Type B pancreatic cell (in vitro differentiated cells): ENCODE measurements at regions not wholly inside any gene's neighbourhood (a gene's known extent, or its start where the extent isn't known, plus 50 kb on each side); places are given as distances from the start of the nearest gene placed in this dataset.

Experiments used
- DNase-seq: peaks from one replicate; pipeline ENCODE4 v3.0.0; 2021; ENCODE audit warnings: mixed read lengths; ENCODE audit not compliant: unreplicated experiment; ENCODE audit errors: extremely low spot score
- H3K27ac Mint-ChIP-seq: 2 replicates; pipeline ENCODE4 v1.8.0; 2021; ENCODE audit warnings: mild to moderate bottlenecking, mixed read lengths
- H3K27me3 Mint-ChIP-seq: 2 replicates; pipeline ENCODE4 v1.8.0; 2021; ENCODE audit warnings: mixed read lengths
- H3K36me3 Mint-ChIP-seq: 2 replicates; pipeline ENCODE4 v1.8.0; 2021; ENCODE audit warnings: mixed read lengths
- H3K4me1 Mint-ChIP-seq: one replicate; pipeline ENCODE4 v1.8.0; 2021; ENCODE audit warnings: mixed read lengths; ENCODE audit not compliant: unreplicated experiment
- H3K4me3 Mint-ChIP-seq: 2 replicates; pipeline ENCODE4 v1.8.0; 2021; ENCODE audit warnings: mild to moderate bottlenecking, mixed read lengths
- H3K9me3 Mint-ChIP-seq: 2 replicates; pipeline ENCODE4 v1.8.0; 2021; ENCODE audit warnings: mixed read lengths
- TF ChIP-seq, protein P1 (sequence below): fragments of 200-600 bp; sonication (generic); conservative IDR thresholded peaks from 2 replicates; pipeline ENCODE4 v1.5.0; 2021; ENCODE audit warnings: antibody characterized with exemption, mild to moderate bottlenecking

DNA sequence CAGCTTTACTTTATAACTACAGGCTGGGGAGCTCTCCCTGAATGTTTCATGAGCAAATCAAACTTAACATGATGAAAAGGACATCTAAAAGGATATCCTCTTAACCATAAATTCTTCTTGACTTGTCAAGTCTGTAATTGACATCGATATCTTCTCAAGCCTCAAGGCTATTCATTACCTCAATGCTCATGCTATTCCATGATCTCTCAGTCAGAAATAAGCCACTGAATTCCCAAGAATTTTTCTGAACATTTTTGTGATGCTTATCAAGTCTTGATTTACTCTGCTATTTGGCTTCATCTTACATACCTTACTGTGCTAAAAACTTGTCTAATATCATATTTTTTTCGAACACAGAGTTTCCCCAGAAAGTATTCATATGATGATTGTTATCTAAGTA is 433.4 kb downstream of the PDGFC start:
- Mint-ChIP-seq H3K27me3 (peaks cover 6% of the 10 kb centered on the region), H3K27ac (no peak overlapping the region), H3K4me3 (no peak overlapping the region), H3K36me3 (peaks cover 9% of the 10 kb centered on the region), H3K4me1 (no peaks in the 10 kb centered on the region), H3K9me3 (peaks cover 7% of the 10 kb centered on the region)
- TF ChIP-seq, protein P1, sequence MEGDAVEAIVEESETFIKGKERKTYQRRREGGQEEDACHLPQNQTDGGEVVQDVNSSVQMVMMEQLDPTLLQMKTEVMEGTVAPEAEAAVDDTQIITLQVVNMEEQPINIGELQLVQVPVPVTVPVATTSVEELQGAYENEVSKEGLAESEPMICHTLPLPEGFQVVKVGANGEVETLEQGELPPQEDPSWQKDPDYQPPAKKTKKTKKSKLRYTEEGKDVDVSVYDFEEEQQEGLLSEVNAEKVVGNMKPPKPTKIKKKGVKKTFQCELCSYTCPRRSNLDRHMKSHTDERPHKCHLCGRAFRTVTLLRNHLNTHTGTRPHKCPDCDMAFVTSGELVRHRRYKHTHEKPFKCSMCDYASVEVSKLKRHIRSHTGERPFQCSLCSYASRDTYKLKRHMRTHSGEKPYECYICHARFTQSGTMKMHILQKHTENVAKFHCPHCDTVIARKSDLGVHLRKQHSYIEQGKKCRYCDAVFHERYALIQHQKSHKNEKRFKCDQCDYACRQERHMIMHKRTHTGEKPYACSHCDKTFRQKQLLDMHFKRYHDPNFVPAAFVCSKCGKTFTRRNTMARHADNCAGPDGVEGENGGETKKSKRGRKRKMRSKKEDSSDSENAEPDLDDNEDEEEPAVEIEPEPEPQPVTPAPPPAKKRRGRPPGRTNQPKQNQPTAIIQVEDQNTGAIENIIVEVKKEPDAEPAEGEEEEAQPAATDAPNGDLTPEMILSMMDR: no peak
- DNase-seq: no peak

DNA sequence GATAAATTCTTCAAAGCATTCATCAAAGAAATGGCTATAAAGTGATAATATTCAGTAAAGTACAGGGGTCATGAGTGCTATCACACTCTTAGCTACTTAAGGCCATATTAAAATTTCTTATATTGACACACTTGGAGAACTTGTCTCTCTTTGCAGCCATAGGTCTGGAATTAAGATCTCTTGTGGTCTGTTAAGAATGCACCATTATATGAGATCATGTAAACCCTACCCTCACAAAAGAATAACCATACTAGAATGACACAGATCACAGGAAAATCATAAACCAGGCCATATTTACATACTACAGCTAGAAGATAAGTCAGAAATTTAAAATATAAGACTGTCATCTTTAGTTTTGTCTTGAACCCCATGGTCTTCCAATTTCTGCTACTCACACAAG is 434.3 kb downstream of the PDGFC start:
- Mint-ChIP-seq H3K27me3 (peaks cover 6% of the 10 kb centered on the region), H3K9me3 (peaks cover 11% of the 10 kb centered on the region), H3K27ac (no peak overlapping the region), H3K4me3 (no peak overlapping the region), H3K36me3 (peaks cover 9% of the 10 kb centered on the region), H3K4me1 (no peaks in the 10 kb centered on the region)
- TF ChIP-seq, protein P1: no peak
- DNase-seq: no peak

DNA sequence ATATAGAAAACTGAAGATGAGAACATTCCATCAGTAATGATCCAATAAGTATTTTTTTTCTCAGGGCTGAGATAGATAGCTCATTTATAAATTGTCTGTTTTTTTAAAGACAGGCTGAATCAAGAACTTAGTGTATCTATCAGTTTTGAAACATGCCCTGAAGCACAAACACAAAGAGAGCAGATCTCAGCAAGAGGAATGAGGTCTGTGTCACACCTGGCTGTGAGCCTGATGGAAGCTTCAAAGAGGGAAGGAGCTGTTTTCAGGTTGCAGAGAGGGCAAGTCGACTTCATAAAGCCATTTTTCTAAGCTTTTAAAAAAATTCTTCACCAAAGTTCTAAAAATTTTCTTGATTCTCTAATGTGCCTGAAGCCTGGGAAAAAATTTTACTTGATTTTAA is 434.9 kb downstream of the PDGFC start:
- peaks cover 6% of the 10 kb centered on the region for H3K27me3 Mint-ChIP-seq
- TF ChIP-seq, protein P1: no peak
- H3K36me3 Mint-ChIP-seq: peaks cover 9% of the 10 kb centered on the region
- no peaks in the 10 kb centered on the region for H3K4me1 Mint-ChIP-seq
- H3K9me3 Mint-ChIP-seq: peaks cover 11% of the 10 kb centered on the region
- H3K27ac Mint-ChIP-seq: no peak overlapping the region
- peak overlapping the region; percentile 21 for H3K4me3 Mint-ChIP-seq
- no peak for DNase-seq

DNA sequence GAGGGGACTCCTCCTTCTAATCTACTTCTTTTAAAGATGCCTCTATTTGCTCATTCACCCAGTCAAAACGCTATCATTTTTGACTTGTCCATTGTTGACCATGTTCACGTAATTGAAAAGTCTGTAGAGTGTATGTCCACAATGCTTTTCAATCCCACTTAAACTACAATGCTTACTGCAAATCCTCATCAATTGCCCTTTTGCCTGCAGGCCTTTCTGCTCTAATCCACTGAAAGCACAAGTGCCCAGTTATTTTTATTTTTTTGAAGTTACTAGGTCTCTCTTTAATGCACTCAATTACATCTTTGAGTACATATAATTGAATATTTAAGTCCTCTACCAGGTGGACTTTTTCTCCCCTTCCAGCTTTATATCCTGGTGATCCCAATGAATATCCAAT is 437.4 kb downstream of the PDGFC start:
- H3K27me3 Mint-ChIP-seq: peaks cover 6% of the 10 kb centered on the region

DNA sequence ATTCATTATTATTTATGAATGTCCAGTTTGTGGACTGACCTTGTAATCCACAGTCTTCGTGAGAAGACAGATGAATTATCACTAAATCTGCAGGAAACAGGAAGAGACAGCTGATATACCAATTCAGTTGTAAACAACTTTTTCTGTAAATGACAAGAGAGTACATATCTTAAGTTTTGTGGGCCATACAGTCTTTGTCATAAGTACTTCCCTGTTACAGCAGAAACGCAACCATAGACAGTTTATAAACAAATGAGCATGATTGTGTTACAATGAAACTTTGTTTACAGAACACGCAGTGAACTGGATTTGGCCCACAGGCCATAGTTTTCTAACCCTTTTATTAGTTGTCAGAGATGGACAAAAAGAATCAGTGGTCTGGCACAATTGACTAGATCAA is 443.4 kb downstream of the PDGFC start:
- Mint-ChIP-seq H3K36me3 (no peaks in the 10 kb centered on the region), H3K9me3 (peaks cover 12% of the 10 kb centered on the region), H3K27ac (no peak overlapping the region), H3K27me3 (no peaks in the 10 kb centered on the region), H3K4me3 (no peak overlapping the region), H3K4me1 (peaks cover 9% of the 10 kb centered on the region)
- TF ChIP-seq, protein P1: no peak
- no peak for DNase-seq

More for the DNA sequence above, 437.4 kb downstream of the PDGFC start:
- DNase-seq: no peak
- Mint-ChIP-seq H3K4me3 (no peak overlapping the region), H3K27ac (no peak overlapping the region), H3K36me3 (peaks cover 9% of the 10 kb centered on the region), H3K4me1 (no peaks in the 10 kb centered on the region), H3K9me3 (peaks cover 13% of the 10 kb centered on the region)
- TF ChIP-seq, protein P1: no peak
